PC-3 (cell line): ENCODE measurements at regions not wholly inside any gene's neighbourhood (a gene's known extent, or its start where the extent isn't known, plus 50 kb on each side); places are given as distances from the start of the nearest gene placed in this dataset.

Source experiments
- ATAC-seq: fragments of 200-7000 bp; cut with Tn5 transposase; 2 replicates; pipeline ENCODE4 v1.9.1; 2020; ENCODE audit warnings: mild to moderate bottlenecking, moderate library complexity
- BruUV-seq: library from RNA; stranded (reverse); fragments of 400-500 nt; replicated peaks from 2 replicates; lab custom pipeline; 2021; lab: Mats Ljungman, UMichigan
- CTCF ChIA-PET: fragments of 300-600 bp; sonication (Branson Sonifier 250); formaldehyde crosslinking; loops from one replicate; lab custom pipeline; 2022; ENCODE audit warnings: antibody characterized with exemption; lab: Charles Lee
- POLR2A ChIA-PET: fragments of 300-600 bp; sonication (Branson Sonifier 250); formaldehyde crosslinking; loops from one replicate; lab custom pipeline; 2022; ENCODE audit warnings: antibody characterized with exemption; ENCODE audit not compliant: unreplicated experiment; lab: Charles Lee
- DNase-seq: peaks from one replicate; pipeline ENCODE4 v3.0.0-alpha.2; 2015
- H2AFZ ChIP-seq: fragments of 300-600 bp; sonication (generic); 2 replicates; pipeline ENCODE4 v1.6.0; 2016; ENCODE audit warnings: antibody characterized with exemption, low read length
- H3F3A ChIP-seq: fragments of 300-600 bp; sonication (generic); one replicate; pipeline ENCODE4 v1.6.0; 2017; ENCODE audit warnings: antibody characterized with exemption, low read length, control low read depth, mild to moderate bottlenecking; ENCODE audit not compliant: unreplicated experiment
- H3K27ac ChIP-seq: fragments of 300-600 bp; sonication (generic); 2 replicates; pipeline ENCODE4 v1.5.1; 2016; ENCODE audit warnings: mild to moderate bottlenecking, low read length
- H3K27me3 ChIP-seq: fragments of 300-600 bp; sonication (generic); 2 replicates; pipeline ENCODE4 v1.6.1; 2016; ENCODE audit warnings: low read length, mixed read lengths
- H3K36me3 ChIP-seq: fragments of 300-600 bp; sonication (generic); 2 replicates; pipeline ENCODE4 v1.6.1; 2016; ENCODE audit warnings: low read depth, mixed run types, low read length, mixed read lengths
- H3K4me1 ChIP-seq: fragments of 300-600 bp; sonication (generic); 2 replicates; pipeline ENCODE4 v1.5.1; 2016; ENCODE audit warnings: low read length; ENCODE audit not compliant: insufficient read depth
- H3K4me2 ChIP-seq: fragments of 300-600 bp; sonication (generic); 2 replicates; pipeline ENCODE4 v1.6.0; 2016; ENCODE audit warnings: low read length
- H3K4me3 ChIP-seq: fragments of 300-600 bp; sonication (generic); 2 replicates; pipeline ENCODE4 v1.5.1; 2016; ENCODE audit warnings: mild to moderate bottlenecking, low read length, mixed read lengths
- H3K79me2 ChIP-seq: fragments of 300-600 bp; sonication (generic); 2 replicates; pipeline ENCODE4 v1.6.1; 2017; ENCODE audit warnings: low read length, mixed read lengths
- H3K9ac ChIP-seq: fragments of 300-600 bp; sonication (generic); 2 replicates; pipeline ENCODE4 v1.6.0; 2016; ENCODE audit warnings: mild to moderate bottlenecking, low read length
- H3K9me2 ChIP-seq: fragments of 300-600 bp; sonication (generic); replicated peaks from 2 replicates; pipeline ENCODE4 v1.6.1; 2016; ENCODE audit warnings: mixed run types, low read length, mixed read lengths
- H3K9me3 ChIP-seq: fragments of 300-600 bp; sonication (generic); 2 replicates; pipeline ENCODE4 v1.6.1; 2016; ENCODE audit warnings: low read length, mixed read lengths
- H4K20me1 ChIP-seq: fragments of 300-600 bp; sonication (generic); 2 replicates; pipeline ENCODE4 v1.6.1; 2016; ENCODE audit warnings: low read length, mixed read lengths
- EZH2 ChIP-seq: fragments of 300-600 bp; sonication (generic); IDR thresholded peaks from one replicate; pipeline ENCODE4 v1.6.1; 2017; ENCODE audit warnings: antibody characterized with exemption, mild to moderate bottlenecking, low read length; ENCODE audit not compliant: unreplicated experiment
- EZH2phosphoT487 ChIP-seq: fragments of 300-600 bp; sonication (generic); IDR thresholded peaks from 2 replicates; pipeline ENCODE4 v1.6.1; 2018; ENCODE audit warnings: mild to moderate bottlenecking, antibody characterized with exemption, low read length, borderline replicate concordance
- intact Hi-C: fragments of 100-400 bp; cut with micrococcal nuclease; formaldehyde crosslinking; loops from 2 replicates; pipeline ENCODE4 v1.9.0; 2023
- TF ChIP-seq, protein P1 (sequence below): fragments of 300-600 bp; sonication (generic); conservative IDR thresholded peaks from 2 replicates; pipeline ENCODE4 v1.5.1; 2017; ENCODE audit warnings: antibody characterized with exemption, low read depth, mild to moderate bottlenecking, low read length

DNA sequence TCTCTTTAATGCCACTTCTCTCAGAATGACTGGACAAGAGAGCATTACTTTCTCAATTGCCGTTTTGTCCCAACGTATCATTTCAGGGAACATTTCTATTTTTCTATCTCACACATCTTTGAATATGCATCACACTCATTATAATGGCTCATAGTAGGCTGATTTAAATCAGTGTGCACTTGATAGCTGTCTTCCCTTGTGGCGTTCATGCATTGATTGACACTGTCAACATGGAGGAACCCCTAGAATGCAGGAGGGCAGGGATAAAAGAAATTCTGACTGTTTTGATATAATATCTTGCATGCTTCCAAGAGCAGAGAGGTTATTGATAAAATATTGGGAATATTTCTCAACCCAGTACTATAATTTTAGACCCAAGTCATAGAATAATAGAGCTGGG is 1528.9 kb upstream of the FLRT2 start:
- no peaks in the 10 kb centered on the region for H3K27me3 ChIP-seq
- intact Hi-C loops, result no loop called here
- no peak overlapping the region for H3K4me3 ChIP-seq
- POLR2A ChIA-PET, result no interaction called here
- H3K27ac ChIP-seq, result no peak overlapping the region
- CTCF ChIA-PET, result no interaction called here
- H3K79me2 ChIP-seq, result no peaks in the 10 kb centered on the region
- H3K9me3 ChIP-seq, result peaks cover 13% of the 10 kb centered on the region; the same call in 1 of the 2 replicates
- H3K9me2 ChIP-seq, result no peaks in the 10 kb centered on the region
- no peaks in the 10 kb centered on the region for H3F3A ChIP-seq
- no peaks in the 10 kb centered on the region for H3K36me3 ChIP-seq
- TF ChIP-seq EZH2, result no peak
- no peak for TF ChIP-seq EZH2phosphoT487
- TF ChIP-seq, protein P1, sequence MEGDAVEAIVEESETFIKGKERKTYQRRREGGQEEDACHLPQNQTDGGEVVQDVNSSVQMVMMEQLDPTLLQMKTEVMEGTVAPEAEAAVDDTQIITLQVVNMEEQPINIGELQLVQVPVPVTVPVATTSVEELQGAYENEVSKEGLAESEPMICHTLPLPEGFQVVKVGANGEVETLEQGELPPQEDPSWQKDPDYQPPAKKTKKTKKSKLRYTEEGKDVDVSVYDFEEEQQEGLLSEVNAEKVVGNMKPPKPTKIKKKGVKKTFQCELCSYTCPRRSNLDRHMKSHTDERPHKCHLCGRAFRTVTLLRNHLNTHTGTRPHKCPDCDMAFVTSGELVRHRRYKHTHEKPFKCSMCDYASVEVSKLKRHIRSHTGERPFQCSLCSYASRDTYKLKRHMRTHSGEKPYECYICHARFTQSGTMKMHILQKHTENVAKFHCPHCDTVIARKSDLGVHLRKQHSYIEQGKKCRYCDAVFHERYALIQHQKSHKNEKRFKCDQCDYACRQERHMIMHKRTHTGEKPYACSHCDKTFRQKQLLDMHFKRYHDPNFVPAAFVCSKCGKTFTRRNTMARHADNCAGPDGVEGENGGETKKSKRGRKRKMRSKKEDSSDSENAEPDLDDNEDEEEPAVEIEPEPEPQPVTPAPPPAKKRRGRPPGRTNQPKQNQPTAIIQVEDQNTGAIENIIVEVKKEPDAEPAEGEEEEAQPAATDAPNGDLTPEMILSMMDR, result no peak
- H3K9ac ChIP-seq, result no peak overlapping the region
- no peaks in the 10 kb centered on the region for H3K4me1 ChIP-seq
- no TSS peak for BruUV-seq
- no peaks in the 10 kb centered on the region for H4K20me1 ChIP-seq
- H3K4me2 ChIP-seq, result no peak overlapping the region
- no peak overlapping the region for H2AFZ ChIP-seq
- DNase-seq (no peak), ATAC-seq (no peak)

DNA sequence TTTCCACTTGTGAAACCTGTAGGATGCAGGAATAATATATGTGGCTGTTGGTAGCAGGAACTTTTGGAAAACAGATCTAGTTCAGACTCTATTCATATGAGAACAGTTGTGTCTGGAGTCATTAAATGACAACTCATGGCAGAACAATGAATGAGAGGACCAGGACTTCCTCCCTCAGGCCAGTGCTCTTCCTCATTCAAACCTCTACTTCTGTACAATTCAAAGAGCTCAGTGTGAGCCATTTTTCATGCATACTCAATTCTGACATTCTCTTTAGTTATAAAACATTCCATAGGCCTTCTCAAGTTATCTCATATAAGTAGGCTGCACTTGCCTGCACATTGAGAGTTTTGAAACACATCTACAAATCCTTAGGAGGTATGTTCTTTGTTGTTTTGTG is 1526.6 kb upstream of the FLRT2 start:
- no peak for DNase-seq
- no TSS peak for BruUV-seq
- no peaks in the 10 kb centered on the region for H3K9me2 ChIP-seq
- no peak overlapping the region for H3K9ac ChIP-seq
- H4K20me1 ChIP-seq, result no peaks in the 10 kb centered on the region
- H3K79me2 ChIP-seq, result no peaks in the 10 kb centered on the region
- POLR2A ChIA-PET, result no interaction called here
- peaks cover 13% of the 10 kb centered on the region; the same call in 1 of the 2 replicates for H3K9me3 ChIP-seq
- intact Hi-C loops, result no loop called here
- H3K4me1 ChIP-seq, result no peaks in the 10 kb centered on the region
- no peak overlapping the region for H3K4me2 ChIP-seq
- H3K27me3 ChIP-seq, result no peaks in the 10 kb centered on the region
- no peak for ATAC-seq
- no peak overlapping the region for H3K27ac ChIP-seq
- CTCF ChIA-PET, result no interaction called here
- no peaks in the 10 kb centered on the region for H3K36me3 ChIP-seq
- H3K4me3 ChIP-seq, result no peak overlapping the region
- H2AFZ ChIP-seq, result no peak overlapping the region
- TF ChIP-seq, protein P1, result no peak
- TF ChIP-seq EZH2, result no peak
- TF ChIP-seq EZH2phosphoT487, result no peak
- H3F3A ChIP-seq, result no peaks in the 10 kb centered on the region

DNA sequence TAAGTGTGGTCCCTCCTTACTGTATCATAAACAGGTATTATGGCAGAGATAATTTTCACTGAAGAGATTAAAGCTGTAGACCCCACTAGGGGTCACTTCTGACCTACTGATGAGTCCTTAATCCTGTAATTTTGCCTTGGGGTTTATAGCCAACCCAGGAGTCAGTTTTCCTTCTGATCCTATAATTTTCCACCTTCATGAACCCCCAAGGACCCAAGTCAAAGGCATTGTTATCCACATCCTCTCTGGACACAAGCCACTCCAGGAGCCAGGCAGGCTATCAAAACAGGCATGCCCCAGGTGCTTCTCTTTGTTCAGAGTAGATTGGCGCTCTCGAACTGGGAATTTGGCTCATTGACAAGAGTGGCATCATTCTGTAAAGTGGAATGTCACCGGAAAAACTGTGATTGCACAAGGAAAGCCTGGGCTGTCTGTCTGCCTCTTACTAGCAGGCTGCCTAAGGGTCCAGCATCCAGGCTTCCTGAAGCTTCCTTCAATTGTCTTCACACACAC is 1523.2 kb upstream of the FLRT2 start:
- Histone ChIP-seq H3K4me1 (no peaks in the 10 kb centered on the region), H3K9ac (no peak overlapping the region), H2AFZ (no peak overlapping the region), H3K27ac (no peak overlapping the region), H3F3A (no peaks in the 10 kb centered on the region), H3K27me3 (no peaks in the 10 kb centered on the region), H3K36me3 (no peaks in the 10 kb centered on the region), H3K79me2 (no peaks in the 10 kb centered on the region), H3K4me3 (no peak overlapping the region), H3K9me3 (peaks cover 13% of the 10 kb centered on the region; the same call in 1 of the 2 replicates), H3K4me2 (no peak overlapping the region), H3K9me2 (no peaks in the 10 kb centered on the region), H4K20me1 (no peaks in the 10 kb centered on the region)
- no TSS peak for BruUV-seq
- ChIA-PET POLR2A (no interaction called here), CTCF (no interaction called here)
- no peak for TF ChIP-seq EZH2phosphoT487
- TF ChIP-seq EZH2, result no peak
- TF ChIP-seq, protein P1, result no peak
- peak; percentile 8 for DNase-seq
- ATAC-seq, result no peak
- intact Hi-C loops, result no loop called here
